K562 (cell line): ENCODE measurements at regions not wholly inside any gene's neighbourhood (a gene's known extent, or its start where the extent isn't known, plus 50 kb on each side); places are given as distances from the start of the nearest gene placed in this dataset.

ENCODE experiments used
- ATAC-seq: fragments of 200-7000 bp; cut with Tn5 transposase; 3 replicates; pipeline ENCODE4 v1.9.1; 2020; ENCODE audit warnings: moderate library complexity
- BruUV-seq: library from RNA; stranded (reverse); fragments of 400-500 nt; replicated peaks from 2 replicates; lab custom pipeline; 2021; lab: Mats Ljungman, UMichigan
- CTCF ChIA-PET: fragments of 300-600 bp; formaldehyde crosslinking; extraction: SDS; loops from one replicate; lab custom pipeline; 2021; ENCODE audit warnings: low intra/inter-chr PET ratio; lab: Yijun Ruan, JAX
- POLR2A ChIA-PET: fragments of 300-600, 350-650 bp; sonication (Branson Sonifier 250); formaldehyde crosslinking; extraction: SDS; loops from one replicate; lab custom pipeline; 2021; ENCODE audit warnings: antibody characterized with exemption, inconsistent platforms; lab: Yijun Ruan, JAX
- DNase-seq, 4 experiments: peaks; one replicate each; pipeline versions ENCODE4 v3.0.0 to v3.0.0-alpha.2; 2011 to 2018; ENCODE audit warnings: low spot score in 3 of 4, mixed read lengths in 3 of 4; ENCODE audit errors: extremely low read depth in 1 of 4
- FAIRE-seq: peaks from 2 replicates; lab custom pipeline; 2011; peaks lifted over from hg19 to GRCh38; lab: Jason Lieb, UNC
- H2AFZ ChIP-seq: 2 replicates; pipeline ENCODE4 v1.6.0; 2011; ENCODE audit warnings: low read depth, low read length, control low read depth, inconsistent platforms
- H3K27ac ChIP-seq: fragments of 200-600 bp; 3 replicates; pipeline ENCODE4 v1.8.0; 2011; ENCODE audit warnings: low read depth, mild to moderate bottlenecking, control low read depth, inconsistent platforms, low read length, moderate library complexity, mixed read lengths; ENCODE audit errors: extremely low read depth
- H3K27me3 ChIP-seq, 2 experiments: fragments of 300-600 bp in 1 of 2; 2 replicates in 1 of 2; 3 replicates in 1 of 2; pipeline versions ENCODE4 v1.6.0 to v1.8.0; 2011; ENCODE audit warnings: inconsistent platforms in 2 of 2, low read length in 2 of 2, mild to moderate bottlenecking in 1 of 2, mixed read lengths in 1 of 2, moderate library complexity in 1 of 2; ENCODE audit not compliant: control insufficient read depth in 2 of 2, insufficient read depth in 2 of 2
- H3K36me3 ChIP-seq: fragments of 300-600 bp; 3 replicates; pipeline ENCODE4 v1.8.0; 2011; ENCODE audit warnings: mild to moderate bottlenecking, low read length, inconsistent platforms; ENCODE audit not compliant: control insufficient read depth, insufficient read depth
- H3K4me1 ChIP-seq, 2 experiments: fragments of 200-600 bp in 1 of 2; replicated peaks in 1 of 2; 2 replicates in 1 of 2; 3 replicates in 1 of 2; pipeline versions ENCODE4 v1.5.1 to v1.8.0; 2011; ENCODE audit warnings: inconsistent platforms in 2 of 2, low read length in 2 of 2, mild to moderate bottlenecking in 1 of 2, mixed read lengths in 1 of 2, moderate library complexity in 1 of 2; ENCODE audit not compliant: control insufficient read depth in 2 of 2, insufficient read depth in 2 of 2
- H3K4me2 ChIP-seq: 2 replicates; pipeline ENCODE4 v1.6.1; 2011; ENCODE audit warnings: low read length, control low read depth, inconsistent platforms, mixed read lengths; ENCODE audit not compliant: insufficient read depth
- H3K4me3 ChIP-seq: fragments of 200-600 bp; sonication (generic), shearing (Covaris generic); 2 replicates; pipeline ENCODE4 v1.5.1; 2016; ENCODE audit warnings: control low read depth, inconsistent platforms
- H3K79me2 ChIP-seq: fragments of 200-600 bp; 3 replicates; pipeline ENCODE4 v1.8.0; 2011; ENCODE audit warnings: low read length, inconsistent platforms; ENCODE audit not compliant: control insufficient read depth, insufficient read depth
- H3K9ac ChIP-seq, 2 experiments: 2 replicates each; pipeline versions ENCODE4 v1.6.0 to v1.6.1; 2011; ENCODE audit warnings: low read depth in 2 of 2, low read length in 2 of 2, control low read depth in 1 of 2, inconsistent platforms in 1 of 2, mild to moderate bottlenecking in 1 of 2, mixed read lengths in 1 of 2; ENCODE audit not compliant: insufficient read depth in 1 of 2
- H3K9me1 ChIP-seq: one replicate; pipeline ENCODE4 v1.6.0; 2011; ENCODE audit warnings: inconsistent platforms, mild to moderate bottlenecking, low read length, moderate library complexity; ENCODE audit not compliant: control insufficient read depth, insufficient read depth
- H3K9me3 ChIP-seq: replicated peaks from 2 replicates; pipeline ENCODE4 v1.5.1; 2011; ENCODE audit warnings: low read depth, low read length, inconsistent platforms; ENCODE audit not compliant: control insufficient read depth, insufficient read depth
- H4K20me1 ChIP-seq: replicated peaks from 2 replicates; pipeline ENCODE4 v1.6.1; 2011; ENCODE audit warnings: low read length, inconsistent platforms, mixed read lengths; ENCODE audit not compliant: control insufficient read depth, insufficient read depth
- CBX5 ChIP-seq: IDR thresholded peaks from 2 replicates; pipeline ENCODE4 v1.6.1; 2014; ENCODE audit warnings: low read depth, borderline replicate concordance
- FOXA3 ChIP-seq, 2 experiments: fragments of 450-650 bp in 1 of 2; sonication (generic) in 1 of 2; formaldehyde crosslinking; IDR thresholded peaks in 1 of 2; conservative IDR thresholded peaks in 1 of 2; 2 replicates each; pipeline versions ENCODE4 v1.4.0 to v1.8.0; 2020 to 2022; ENCODE audit warnings: mild to moderate bottlenecking in 2 of 2, missing genetic modification reagents in 1 of 2
- FOXJ3 ChIP-seq: sonication (generic); formaldehyde crosslinking; IDR thresholded peaks from 2 replicates; pipeline ENCODE4 v1.4.0; 2020; ENCODE audit warnings: mild to moderate bottlenecking, missing genetic modification reagents
- GATAD2A ChIP-seq: fragments of 450-650 bp; IDR thresholded peaks from 2 replicates; pipeline ENCODE4 v1.6.1; 2017
- MAZ ChIP-seq, 2 experiments: fragments of 450-650 bp in 1 of 2; sonication (generic) in 1 of 2; formaldehyde crosslinking; IDR thresholded peaks in 1 of 2; conservative IDR thresholded peaks in 1 of 2; 2 replicates each; pipeline versions ENCODE4 v1.4.0 to v1.5.0; 2020; ENCODE audit warnings: mild to moderate bottlenecking in 1 of 2, missing genetic modification reagents in 1 of 2
- MECOM ChIP-seq: fragments of 250-450 bp; sonication (Bioruptor Pico); IDR thresholded peaks from 2 replicates; pipeline ENCODE4 v1.8.0; 2022; ENCODE audit warnings: inconsistent platforms
- NFRKB ChIP-seq: fragments of 450-650 bp; IDR thresholded peaks from 2 replicates; pipeline ENCODE4 v1.6.1; 2016; ENCODE audit warnings: low read depth
- RBM14 ChIP-seq: fragments of 200-400 bp; formaldehyde crosslinking; IDR thresholded peaks from 2 replicates; pipeline ENCODE4 v1.6.1; 2018; ENCODE audit warnings: low read depth, mild to moderate bottlenecking, low read length, moderate library complexity, borderline replicate concordance; ENCODE audit not compliant: insufficient read depth
- SMARCB1 ChIP-seq: IDR thresholded peaks from 2 replicates; pipeline ENCODE4 v1.6.1; 2011; ENCODE audit warnings: improper control_type of control experiment, low read depth; ENCODE audit not compliant: insufficient read length
- SREBF1 ChIP-seq: fragments of 150-350 bp; IDR thresholded peaks from 2 replicates; pipeline ENCODE4 v1.6.1; 2014; ENCODE audit warnings: antibody characterized with exemption, low read depth, low read length, borderline replicate concordance
- STAT5B ChIP-seq: fragments of 250-450 bp; sonication (Bioruptor Pico); IDR thresholded peaks from 2 replicates; pipeline ENCODE4 v1.8.0; 2021; ENCODE audit warnings: mild to moderate bottlenecking, inconsistent platforms
- ZEB2 ChIP-seq: fragments of 450-650 bp; IDR thresholded peaks from 2 replicates; pipeline ENCODE4 v1.6.1; 2016
- ZNF140 ChIP-seq: fragments of 250-450 bp; sonication (Bioruptor Pico); IDR thresholded peaks from 2 replicates; pipeline ENCODE4 v1.8.0; 2021; ENCODE audit warnings: moderate library complexity, mild to moderate bottlenecking, inconsistent platforms
- ZNF3 ChIP-seq: fragments of 250-450 bp; sonication (Bioruptor Pico); IDR thresholded peaks from 2 replicates; pipeline ENCODE4 v1.5.0; 2021; ENCODE audit warnings: mild to moderate bottlenecking, moderate library complexity
- WGBS: fragments of 100-300 bp; shearing (Covaris generic); methylation state at CpG from one replicate; pipeline ENCODE4 v1.1.6; 2016; ENCODE audit warnings: low coverage, mixed read lengths; ENCODE audit not compliant: insufficient coverage; ENCODE audit errors: missing lambda C conversion rate; 5-methylcytosine and 5-hydroxymethylcytosine counted together
- in situ Hi-C: fragments of 300-500 bp; cut with MboI; formaldehyde crosslinking; loops from 4 replicates; pipeline ENCODE4 v1.15.0; 2018; ENCODE audit warnings: inconsistent platforms, mixed read lengths
- intact Hi-C: fragments of 100-400 bp; cut with micrococcal nuclease; formaldehyde crosslinking; loops from 2 replicates; pipeline ENCODE4 v1.14.2; 2022

DNA sequence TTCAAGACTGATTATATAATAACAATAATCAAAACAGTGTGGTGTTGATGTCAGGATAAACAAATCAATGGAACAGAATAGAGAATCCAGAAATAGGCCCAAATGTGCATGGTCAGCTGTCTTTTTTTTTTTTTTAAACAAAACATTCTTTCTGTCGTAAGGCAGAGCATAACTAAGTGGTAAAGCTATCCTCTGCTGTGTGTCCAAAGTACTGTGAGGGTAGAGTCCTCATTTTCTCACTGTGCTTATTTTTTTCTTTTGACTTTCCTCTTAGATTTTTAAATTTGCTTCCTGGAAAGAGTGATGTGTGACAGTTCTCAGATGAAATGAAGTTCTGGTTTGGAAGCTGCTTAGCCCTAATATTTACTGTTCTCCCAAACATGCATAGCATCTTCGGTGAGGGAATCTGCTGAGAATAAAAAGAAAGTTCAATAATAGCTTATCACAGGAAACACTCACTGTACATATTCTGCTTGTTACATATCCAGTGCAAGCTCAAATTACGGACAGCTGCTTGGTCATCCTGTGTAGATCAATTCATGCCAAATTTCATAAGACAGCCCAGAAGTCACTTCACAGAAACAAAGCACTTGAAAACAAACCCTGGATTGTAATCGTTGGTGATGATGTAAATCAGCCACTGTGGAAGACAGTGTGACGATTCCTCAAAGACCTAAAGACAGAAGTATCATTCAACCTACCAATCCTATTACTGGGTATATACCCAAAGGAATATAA, 423.9 kb downstream of the NEBL start:
- Histone ChIP-seq H3K4me3 (no peak overlapping the region), H3K9ac (no peak overlapping the region), H3K36me3 (no peaks in the 10 kb centered on the region), H3K4me1 (no peaks in the 10 kb centered on the region), H3K79me2 (no peaks in the 10 kb centered on the region), H3K9me1 (no peaks in the 10 kb centered on the region), H4K20me1 (no peaks in the 10 kb centered on the region), H3K9me3 (no peaks in the 10 kb centered on the region), H2AFZ (no peak overlapping the region), H3K4me2 (no peak overlapping the region), H3K27ac (no peak overlapping the region), H3K27me3 (no peaks in the 10 kb centered on the region)
- CTCF ChIA-PET: no interaction called here
- POLR2A ChIA-PET: no interaction called here
- intact Hi-C loops: no loop called here
- ATAC-seq (no peak), DNase-seq (no peak), FAIRE-seq (no peak)
- in situ Hi-C loops: no loop called here
- BruUV-seq: no TSS peak
- TF ChIP-seq FOXJ3 (CRISPR knock-in tag): no peak
- no peak for TF ChIP-seq SREBF1
- TF ChIP-seq FOXA3 (CRISPR knock-in tag; conservative IDR thresholded peaks at IDR 0.05 in 1 of 2, IDR thresholded peaks at IDR 0.05 in 1 of 2): no peak
- TF ChIP-seq RBM14: no peak
- TF ChIP-seq MAZ (CRISPR knock-in tag; conservative IDR thresholded peaks at IDR 0.05 in 1 of 2, IDR thresholded peaks at IDR 0.05 in 1 of 2): no peak
- no peak for TF ChIP-seq ZNF140
- no peak for TF ChIP-seq ZEB2
- no peak for TF ChIP-seq CBX5
- TF ChIP-seq STAT5B (CRISPR knock-in tag): no peak
- no peak for TF ChIP-seq GATAD2A
- TF ChIP-seq ZNF3 (CRISPR knock-in tag): no peak
- no peak for TF ChIP-seq NFRKB
- TF ChIP-seq SMARCB1: no peak
- TF ChIP-seq MECOM (CRISPR knock-in tag): no peak
- WGBS: under 1% methylated on average over 5 of the region's 5 CpGs
